K562 (cell line): ENCODE measurements at regions not wholly inside any gene's neighbourhood (a gene's known extent, or its start where the extent isn't known, plus 50 kb on each side); places are given as distances from the start of the nearest gene placed in this dataset.

Experiments
- ATAC-seq: fragments of 200-7000 bp; cut with Tn5 transposase; 3 replicates; pipeline ENCODE4 v1.9.1; 2020; ENCODE audit warnings: moderate library complexity
- BruUV-seq: library from RNA; stranded (reverse); fragments of 400-500 nt; replicated peaks from 2 replicates; lab custom pipeline; 2021; lab: Mats Ljungman, UMichigan
- CTCF ChIA-PET: fragments of 300-600 bp; formaldehyde crosslinking; extraction: SDS; loops from one replicate; lab custom pipeline; 2021; ENCODE audit warnings: low intra/inter-chr PET ratio; lab: Yijun Ruan, JAX
- POLR2A ChIA-PET: fragments of 300-600, 350-650 bp; sonication (Branson Sonifier 250); formaldehyde crosslinking; extraction: SDS; loops from one replicate; lab custom pipeline; 2021; ENCODE audit warnings: antibody characterized with exemption, inconsistent platforms; lab: Yijun Ruan, JAX
- DNase-seq, 4 experiments: peaks; one replicate each; pipeline versions ENCODE4 v3.0.0 to v3.0.0-alpha.2; 2011 to 2018; ENCODE audit warnings: low spot score in 3 of 4, mixed read lengths in 3 of 4; ENCODE audit errors: extremely low read depth in 1 of 4
- FAIRE-seq: peaks from 2 replicates; lab custom pipeline; 2011; peaks lifted over from hg19 to GRCh38; lab: Jason Lieb, UNC
- H2AFZ ChIP-seq: 2 replicates; pipeline ENCODE4 v1.6.0; 2011; ENCODE audit warnings: low read depth, low read length, control low read depth, inconsistent platforms
- H3K27ac ChIP-seq: fragments of 200-600 bp; 3 replicates; pipeline ENCODE4 v1.8.0; 2011; ENCODE audit warnings: low read depth, mild to moderate bottlenecking, control low read depth, inconsistent platforms, low read length, moderate library complexity, mixed read lengths; ENCODE audit errors: extremely low read depth
- H3K27me3 ChIP-seq, 2 experiments: fragments of 300-600 bp in 1 of 2; 2 replicates in 1 of 2; 3 replicates in 1 of 2; pipeline versions ENCODE4 v1.6.0 to v1.8.0; 2011; ENCODE audit warnings: inconsistent platforms in 2 of 2, low read length in 2 of 2, mild to moderate bottlenecking in 1 of 2, mixed read lengths in 1 of 2, moderate library complexity in 1 of 2; ENCODE audit not compliant: control insufficient read depth in 2 of 2, insufficient read depth in 2 of 2
- H3K36me3 ChIP-seq: fragments of 300-600 bp; 3 replicates; pipeline ENCODE4 v1.8.0; 2011; ENCODE audit warnings: mild to moderate bottlenecking, low read length, inconsistent platforms; ENCODE audit not compliant: control insufficient read depth, insufficient read depth
- H3K4me1 ChIP-seq, 2 experiments: fragments of 200-600 bp in 1 of 2; replicated peaks in 1 of 2; 2 replicates in 1 of 2; 3 replicates in 1 of 2; pipeline versions ENCODE4 v1.5.1 to v1.8.0; 2011; ENCODE audit warnings: inconsistent platforms in 2 of 2, low read length in 2 of 2, mild to moderate bottlenecking in 1 of 2, mixed read lengths in 1 of 2, moderate library complexity in 1 of 2; ENCODE audit not compliant: control insufficient read depth in 2 of 2, insufficient read depth in 2 of 2
- H3K4me2 ChIP-seq: 2 replicates; pipeline ENCODE4 v1.6.1; 2011; ENCODE audit warnings: low read length, control low read depth, inconsistent platforms, mixed read lengths; ENCODE audit not compliant: insufficient read depth
- H3K4me3 ChIP-seq: fragments of 200-600 bp; sonication (generic), shearing (Covaris generic); 2 replicates; pipeline ENCODE4 v1.5.1; 2016; ENCODE audit warnings: control low read depth, inconsistent platforms
- H3K79me2 ChIP-seq: fragments of 200-600 bp; 3 replicates; pipeline ENCODE4 v1.8.0; 2011; ENCODE audit warnings: low read length, inconsistent platforms; ENCODE audit not compliant: control insufficient read depth, insufficient read depth
- H3K9ac ChIP-seq, 2 experiments: 2 replicates each; pipeline versions ENCODE4 v1.6.0 to v1.6.1; 2011; ENCODE audit warnings: low read depth in 2 of 2, low read length in 2 of 2, control low read depth in 1 of 2, inconsistent platforms in 1 of 2, mild to moderate bottlenecking in 1 of 2, mixed read lengths in 1 of 2; ENCODE audit not compliant: insufficient read depth in 1 of 2
- H3K9me1 ChIP-seq: one replicate; pipeline ENCODE4 v1.6.0; 2011; ENCODE audit warnings: inconsistent platforms, mild to moderate bottlenecking, low read length, moderate library complexity; ENCODE audit not compliant: control insufficient read depth, insufficient read depth
- H3K9me3 ChIP-seq: replicated peaks from 2 replicates; pipeline ENCODE4 v1.5.1; 2011; ENCODE audit warnings: low read depth, low read length, inconsistent platforms; ENCODE audit not compliant: control insufficient read depth, insufficient read depth
- H4K20me1 ChIP-seq: replicated peaks from 2 replicates; pipeline ENCODE4 v1.6.1; 2011; ENCODE audit warnings: low read length, inconsistent platforms, mixed read lengths; ENCODE audit not compliant: control insufficient read depth, insufficient read depth
- ERF ChIP-seq: fragments of 450-650 bp; formaldehyde crosslinking; IDR thresholded peaks from 2 replicates; pipeline ENCODE4 v1.4.0; 2020; ENCODE audit warnings: mild to moderate bottlenecking, mixed read lengths
- HEY1 ChIP-seq: fragments of 250-450 bp; sonication (Bioruptor Pico); IDR thresholded peaks from 2 replicates; pipeline ENCODE4 v1.5.0; 2020; ENCODE audit warnings: mild to moderate bottlenecking, moderate library complexity, borderline replicate concordance
- KLF16 ChIP-seq: IDR thresholded peaks from 2 replicates; pipeline ENCODE4 v1.6.1; 2016; ENCODE audit warnings: antibody characterized with exemption
- L3MBTL2 ChIP-seq: fragments of 450-650 bp; IDR thresholded peaks from 2 replicates; pipeline ENCODE4 v1.6.1; 2016; ENCODE audit warnings: mild to moderate bottlenecking, moderate library complexity
- NONO ChIP-seq, 2 experiments: fragments of 200-400 bp in 1 of 2; fragments of 450-650 bp in 1 of 2; formaldehyde crosslinking in 1 of 2; IDR thresholded peaks; 2 replicates each; pipeline ENCODE4 v1.6.1; 2017; ENCODE audit warnings: low read depth in 2 of 2, mild to moderate bottlenecking in 2 of 2, moderate library complexity in 2 of 2, low read length in 1 of 2
- SAFB2 ChIP-seq: fragments of 200-400 bp; formaldehyde crosslinking; IDR thresholded peaks from 2 replicates; pipeline ENCODE4 v1.6.1; 2018; ENCODE audit warnings: borderline replicate concordance, low read length, low read depth, moderate library complexity; ENCODE audit not compliant: severe bottlenecking
- THRAP3 ChIP-seq: fragments of 450-650 bp; IDR thresholded peaks from 2 replicates; pipeline ENCODE4 v1.6.1; 2016; ENCODE audit warnings: mild to moderate bottlenecking, inconsistent platforms, borderline replicate concordance
- XRCC3 ChIP-seq: fragments of 450-650 bp; IDR thresholded peaks from 2 replicates; pipeline ENCODE4 v1.6.1; 2017; ENCODE audit warnings: mild to moderate bottlenecking, moderate library complexity
- ZNF41 ChIP-seq: fragments of 250-450 bp; sonication (Bioruptor Pico); conservative IDR thresholded peaks from 2 replicates; pipeline ENCODE4 v1.4.0; 2020; ENCODE audit warnings: mild to moderate bottlenecking
- ZNF561 ChIP-seq: fragments of 450-650 bp; formaldehyde crosslinking; conservative IDR thresholded peaks from 2 replicates; pipeline ENCODE4 v1.4.0; 2020; ENCODE audit warnings: mild to moderate bottlenecking, moderate library complexity
- ZNF696 ChIP-seq: fragments of 250-450 bp; sonication (Bioruptor Pico); conservative IDR thresholded peaks from 2 replicates; pipeline ENCODE4 v1.4.0; 2020; ENCODE audit warnings: mild to moderate bottlenecking, moderate library complexity
- WGBS: fragments of 100-300 bp; shearing (Covaris generic); methylation state at CpG from one replicate; pipeline ENCODE4 v1.1.6; 2016; ENCODE audit warnings: low coverage, mixed read lengths; ENCODE audit not compliant: insufficient coverage; ENCODE audit errors: missing lambda C conversion rate; 5-methylcytosine and 5-hydroxymethylcytosine counted together
- in situ Hi-C: fragments of 300-500 bp; cut with MboI; formaldehyde crosslinking; loops from 4 replicates; pipeline ENCODE4 v1.15.0; 2018; ENCODE audit warnings: inconsistent platforms, mixed read lengths
- intact Hi-C: fragments of 100-400 bp; cut with micrococcal nuclease; formaldehyde crosslinking; loops from 2 replicates; pipeline ENCODE4 v1.14.2; 2022

- Histone ChIP-seq H3K27me3 (peaks cover 21 to 47% of the 10 kb centered on the region in 2 experiments), H4K20me1 (no peaks in the 10 kb centered on the region), H3K4me1 (no peaks in the 10 kb centered on the region), H3K9ac (no peak overlapping the region), H3K36me3 (no peaks in the 10 kb centered on the region), H2AFZ (no peak overlapping the region), H3K27ac (no peak overlapping the region), H3K9me3 (no peaks in the 10 kb centered on the region), H3K79me2 (no peaks in the 10 kb centered on the region), H3K9me1 (no peaks in the 10 kb centered on the region), H3K4me3 (no peak overlapping the region), H3K4me2 (no peak overlapping the region)
- POLR2A ChIA-PET, result interaction anchor here (0.5 kb wide), 1 partner anchor 14 kb away, joined by 3 read pairs; no protein-coding TSS in a partner anchor
- no peak for DNase-seq
- TF ChIP-seq ZNF561 (no peak), HEY1 (CRISPR knock-in tag) (no peak), XRCC3 (no peak), NONO (IDR thresholded peaks at IDR 0.05; ENCODE audit: low read depth in 2 of 2, low read length in 1 of 2) (no peak), L3MBTL2 (no peak), ZNF696 (CRISPR knock-in tag) (no peak), SAFB2 (no peak), ZNF41 (no peak), KLF16 (no peak), THRAP3 (no peak), ERF (CRISPR knock-in tag) (no peak)
- no TSS peak for BruUV-seq
- WGBS, result 0% methylated on average over 5 of the region's 5 CpGs
- in situ Hi-C loops, result no loop called here
- FAIRE-seq, result no peak
- intact Hi-C loops, result no loop called here
- no peak for ATAC-seq
- CTCF ChIA-PET, result no interaction called here
Measured at GRCh38 chr12:4202918-4203317, 70.6 kb upstream of the CCND2 start.
